Naive B cell (primary cell): ENCODE measurements at regions not wholly inside any gene's neighbourhood (a gene's known extent, or its start where the extent isn't known, plus 50 kb on each side); places are given as distances from the start of the nearest gene placed in this dataset.
A peak's percentile ranks its signal among the peaks of the same experiment; 100 is the strongest.

Experiments
- ATAC-seq, 2 donors: fragments of 150-1000 bp; cut with Tn5 transposase; 2 replicates each; pipeline ENCODE4 v1.10.0; 2021; ENCODE audit warnings: low read depth in 2 of 2, mild to moderate bottlenecking in 2 of 2, moderate library complexity in 2 of 2
- DNase-seq: peaks from one replicate; pipeline ENCODE4 v3.0.0; 2022
- H3K27ac Mint-ChIP-seq, 6 donors: one replicate each; pipeline ENCODE4 v1.8.0; 2020 to 2022; ENCODE audit warnings: mild to moderate bottlenecking in 6 of 6, mixed read lengths in 6 of 6, moderate library complexity in 5 of 6, inconsistent platforms in 2 of 6
- H3K27me3 Mint-ChIP-seq, 3 donors: one replicate each; pipeline ENCODE4 v1.8.0; 2021 to 2022; ENCODE audit warnings: mixed read lengths in 3 of 3, mild to moderate bottlenecking in 1 of 3
- H3K36me3 Mint-ChIP-seq, 2 donors: one replicate each; pipeline ENCODE4 v1.8.0; 2020 to 2022; ENCODE audit warnings: mixed read lengths in 2 of 2, inconsistent platforms in 1 of 2, mild to moderate bottlenecking in 1 of 2
- H3K4me1 Mint-ChIP-seq, 3 donors: one replicate each; pipeline ENCODE4 v1.8.0; 2020 to 2022; ENCODE audit warnings: mixed read lengths in 3 of 3, inconsistent platforms in 1 of 3, mild to moderate bottlenecking in 1 of 3, moderate library complexity in 1 of 3
- H3K4me3 Mint-ChIP-seq, 8 donors: one replicate each; pipeline ENCODE4 v1.8.0; 2020 to 2022; ENCODE audit warnings: mild to moderate bottlenecking in 8 of 8, mixed read lengths in 8 of 8, moderate library complexity in 8 of 8, inconsistent platforms in 2 of 8
- H3K9me3 Mint-ChIP-seq, 7 donors: one replicate each; pipeline ENCODE4 v1.8.0; 2020 to 2022; ENCODE audit warnings: mixed read lengths in 7 of 7, mild to moderate bottlenecking in 5 of 7, inconsistent platforms in 2 of 7, moderate library complexity in 1 of 7

- ATAC-seq, result no peak
- peaks cover 0 to 3% (median 0%) of the 10 kb centered on the region in 3 donors for H3K4me1 Mint-ChIP-seq
- H3K9me3 Mint-ChIP-seq, result peaks cover 7 to 16% (median 14%) of the 10 kb centered on the region in 7 donors
- DNase-seq, result no peak
- peaks cover 4 to 15% (median 9%) of the 10 kb centered on the region in 3 donors for H3K27me3 Mint-ChIP-seq
- no peak overlapping the region for H3K4me3 Mint-ChIP-seq
- peaks cover 0 to 17% of the 10 kb centered on the region in 2 donors for H3K36me3 Mint-ChIP-seq
- H3K27ac Mint-ChIP-seq, result no peak overlapping the region
Observed at GRCh38 chr2:191476901-191477300, 201.0 kb upstream of the NABP1 start.

GRCh38 chr2:191478799-191479679 is 198.9 kb upstream of the NABP1 start:
- H3K27me3 Mint-ChIP-seq, result peaks cover 4 to 15% (median 15%) of the 10 kb centered on the region in 3 donors
- DNase-seq (no peak), ATAC-seq (no peak)
- H3K4me3 Mint-ChIP-seq, result no peak overlapping the region
- peaks cover 4 to 20% of the 10 kb centered on the region in 2 donors for H3K36me3 Mint-ChIP-seq
- peaks cover 15 to 36% (median 25%) of the 10 kb centered on the region in 7 donors for H3K9me3 Mint-ChIP-seq
- H3K4me1 Mint-ChIP-seq, result peaks cover 0 to 3% (median 0%) of the 10 kb centered on the region in 3 donors
- no peak overlapping the region for H3K27ac Mint-ChIP-seq

GRCh38 chr2:191479680-191480023 is 198.3 kb upstream of the NABP1 start:
- peaks cover 9 to 15% (median 15%) of the 10 kb centered on the region in 3 donors for H3K27me3 Mint-ChIP-seq
- DNase-seq (no peak), ATAC-seq (peak; percentile 49 to 53)
- no peak overlapping the region for H3K27ac Mint-ChIP-seq
- H3K4me1 Mint-ChIP-seq, result peaks cover 0 to 3% (median 0%) of the 10 kb centered on the region in 3 donors
- H3K36me3 Mint-ChIP-seq, result peaks cover 4 to 20% of the 10 kb centered on the region in 2 donors
- no peak overlapping the region for H3K4me3 Mint-ChIP-seq
- H3K9me3 Mint-ChIP-seq, result peaks cover 15 to 42% (median 25%) of the 10 kb centered on the region in 7 donors

- Mint-ChIP-seq H3K36me3 (peaks cover 4 to 20% of the 10 kb centered on the region in 2 donors), H3K4me3 (no peak overlapping the region), H3K27ac (peak overlapping the region in 1 of 6 donors; percentile 8), H3K4me1 (peaks cover 0 to 3% (median 0%) of the 10 kb centered on the region in 3 donors), H3K9me3 (peaks cover 15 to 45% (median 25%) of the 10 kb centered on the region in 7 donors), H3K27me3 (peaks cover 13 to 20% (median 15%) of the 10 kb centered on the region in 3 donors)
- ATAC-seq, result no peak
- DNase-seq, result no peak
Observed at GRCh38 chr2:191481305-191482070, 196.4 kb upstream of the NABP1 start.

- Mint-ChIP-seq H3K27ac (no peak overlapping the region), H3K4me3 (no peak overlapping the region), H3K4me1 (peaks cover 0 to 3% (median 0%) of the 10 kb centered on the region in 3 donors), H3K27me3 (peaks cover 13 to 20% (median 20%) of the 10 kb centered on the region in 3 donors), H3K9me3 (peaks cover 15 to 45% (median 25%) of the 10 kb centered on the region in 7 donors), H3K36me3 (peaks cover 4 to 20% of the 10 kb centered on the region in 2 donors)
- no peak for DNase-seq
- ATAC-seq, result no peak
Observed at GRCh38 chr2:191483117-191483516, 194.8 kb upstream of the NABP1 start.

GRCh38 chr2:191486584-191487320 is 191.2 kb upstream of the NABP1 start:
- Mint-ChIP-seq H3K4me3 (no peak overlapping the region), H3K4me1 (no peaks in the 10 kb centered on the region), H3K9me3 (peaks cover 4 to 31% (median 15%) of the 10 kb centered on the region in 7 donors), H3K27ac (no peak overlapping the region), H3K36me3 (peaks cover 4% of the 10 kb centered on the region in 2 donors), H3K27me3 (peaks cover 7 to 12% (median 9%) of the 10 kb centered on the region in 3 donors)
- ATAC-seq, result no peak
- DNase-seq, result no peak

GRCh38 chr2:191488135-191488534 is 189.8 kb upstream of the NABP1 start:
- H3K27me3 Mint-ChIP-seq, result peaks cover 7 to 11% (median 9%) of the 10 kb centered on the region in 3 donors
- H3K4me1 Mint-ChIP-seq, result no peaks in the 10 kb centered on the region
- H3K4me3 Mint-ChIP-seq, result no peak overlapping the region
- peaks cover 3 to 18% (median 4%) of the 10 kb centered on the region in 7 donors for H3K9me3 Mint-ChIP-seq
- H3K27ac Mint-ChIP-seq, result no peak overlapping the region
- ATAC-seq (no peak), DNase-seq (no peak)
- no peaks in the 10 kb centered on the region for H3K36me3 Mint-ChIP-seq

- H3K27ac Mint-ChIP-seq, result no peak overlapping the region
- no peak overlapping the region for H3K4me3 Mint-ChIP-seq
- ATAC-seq (no peak), DNase-seq (no peak)
- H3K36me3 Mint-ChIP-seq, result no peaks in the 10 kb centered on the region
- peaks cover 8 to 11% (median 8%) of the 10 kb centered on the region in 3 donors for H3K27me3 Mint-ChIP-seq
- peaks cover 0 to 7% (median 0%) of the 10 kb centered on the region in 7 donors for H3K9me3 Mint-ChIP-seq
- no peaks in the 10 kb centered on the region for H3K4me1 Mint-ChIP-seq
Observed at GRCh38 chr2:191489177-191489576, 188.8 kb upstream of the NABP1 start.

- no peaks in the 10 kb centered on the region for H3K4me1 Mint-ChIP-seq
- H3K27me3 Mint-ChIP-seq, result peaks cover 0 to 20% (median 7%) of the 10 kb centered on the region in 3 donors
- H3K27ac Mint-ChIP-seq, result peak overlapping the region in 2 of 6 donors; percentile 1 to 20
- DNase-seq (no peak), ATAC-seq (no peak)
- H3K36me3 Mint-ChIP-seq, result no peaks in the 10 kb centered on the region
- H3K4me3 Mint-ChIP-seq, result no peak overlapping the region
- no peaks in the 10 kb centered on the region for H3K9me3 Mint-ChIP-seq
Observed at GRCh38 chr2:191496838-191497237, 181.1 kb upstream of the NABP1 start.

GRCh38 chr2:191497822-191498221 is 180.1 kb upstream of the NABP1 start:
- ATAC-seq, result no peak
- H3K9me3 Mint-ChIP-seq, result no peaks in the 10 kb centered on the region
- no peaks in the 10 kb centered on the region for H3K36me3 Mint-ChIP-seq
- no peaks in the 10 kb centered on the region for H3K4me1 Mint-ChIP-seq
- H3K27me3 Mint-ChIP-seq, result peaks cover 0 to 20% (median 7%) of the 10 kb centered on the region in 3 donors
- H3K4me3 Mint-ChIP-seq, result no peak overlapping the region
- H3K27ac Mint-ChIP-seq, result no peak overlapping the region
- DNase-seq, result no peak

GRCh38 chr2:191499050-191499449 is 178.9 kb upstream of the NABP1 start:
- H3K4me3 Mint-ChIP-seq, result no peak overlapping the region
- peaks cover 0 to 21% (median 6%) of the 10 kb centered on the region in 3 donors for H3K27me3 Mint-ChIP-seq
- H3K27ac Mint-ChIP-seq, result peak overlapping the region in 1 of 6 donors; percentile 59
- no peak for DNase-seq
- H3K36me3 Mint-ChIP-seq, result no peaks in the 10 kb centered on the region
- H3K4me1 Mint-ChIP-seq, result no peaks in the 10 kb centered on the region
- no peak for ATAC-seq
- no peaks in the 10 kb centered on the region for H3K9me3 Mint-ChIP-seq

- H3K4me1 Mint-ChIP-seq, result no peaks in the 10 kb centered on the region
- H3K4me3 Mint-ChIP-seq, result no peak overlapping the region
- H3K36me3 Mint-ChIP-seq, result no peaks in the 10 kb centered on the region
- DNase-seq (no peak), ATAC-seq (no peak)
- peak overlapping the region in 2 of 6 donors; percentile 38 to 62 for H3K27ac Mint-ChIP-seq
- H3K9me3 Mint-ChIP-seq, result no peaks in the 10 kb centered on the region
- H3K27me3 Mint-ChIP-seq, result peaks cover 0 to 15% (median 0%) of the 10 kb centered on the region in 3 donors
Observed at GRCh38 chr2:191499874-191500565, 177.9 kb upstream of the NABP1 start.
